Karpas-422 (cell line): ENCODE measurements at regions not wholly inside any gene's neighbourhood (a gene's known extent, or its start where the extent isn't known, plus 50 kb on each side); places are given as distances from the start of the nearest gene placed in this dataset.

ENCODE experiments used
- DNase-seq: peaks from one replicate; pipeline ENCODE4 v3.0.0-alpha.2; 2015
- H2AFZ ChIP-seq: fragments of 200-600 bp; sonication (generic); 2 replicates; pipeline ENCODE4 v1.6.1; 2014; ENCODE audit warnings: antibody characterized with exemption, low read length, mixed read lengths
- H3K27ac ChIP-seq: fragments of 200-600 bp; sonication (generic); 2 replicates; pipeline ENCODE4 v1.5.1; 2014; ENCODE audit warnings: mild to moderate bottlenecking, low read length, moderate library complexity
- H3K27me3 ChIP-seq: fragments of 200-600 bp; sonication (generic); 2 replicates; pipeline ENCODE4 v1.6.1; 2014; ENCODE audit warnings: low read length, mixed read lengths
- H3K36me3 ChIP-seq: fragments of 200-600 bp; sonication (generic); 2 replicates; pipeline ENCODE4 v1.6.1; 2014; ENCODE audit warnings: low read length, mixed read lengths; ENCODE audit not compliant: insufficient read depth
- H3K4me1 ChIP-seq: fragments of 200-600 bp; sonication (generic); 2 replicates; pipeline ENCODE4 v1.6.1; 2014; ENCODE audit warnings: mild to moderate bottlenecking, low read length, mixed read lengths
- H3K4me2 ChIP-seq: fragments of 200-600 bp; sonication (generic); 2 replicates; pipeline ENCODE4 v1.6.1; 2014; ENCODE audit warnings: low read length, low read depth, mild to moderate bottlenecking; ENCODE audit not compliant: poor library complexity, severe bottlenecking
- H3K4me3 ChIP-seq: fragments of 200-600 bp; sonication (generic); 2 replicates; pipeline ENCODE4 v1.5.1; 2014; ENCODE audit warnings: mild to moderate bottlenecking, antibody characterized with exemption, low read length, mixed read lengths
- H3K79me2 ChIP-seq: fragments of 200-600 bp; sonication (generic); 2 replicates; pipeline ENCODE4 v1.6.1; 2014; ENCODE audit warnings: mild to moderate bottlenecking, low read length, mixed read lengths
- H3K9ac ChIP-seq: fragments of 200-600 bp; sonication (generic); 2 replicates; pipeline ENCODE4 v1.6.0; 2014; ENCODE audit warnings: low read length
- H3K9me2 ChIP-seq: fragments of 200-600 bp; sonication (generic), shearing (Covaris generic); replicated peaks from 2 replicates; pipeline ENCODE4 v1.6.0; 2014; ENCODE audit warnings: mild to moderate bottlenecking, low read length, moderate library complexity; ENCODE audit not compliant: insufficient read depth
- H3K9me3 ChIP-seq: fragments of 300-700, 200-600 bp; sonication (generic); 2 replicates; pipeline ENCODE4 v1.6.1; 2014; ENCODE audit warnings: low read length, mixed read lengths
- H4K20me1 ChIP-seq: fragments of 200-600 bp; sonication (generic); 2 replicates; pipeline ENCODE4 v1.6.1; 2014; ENCODE audit warnings: mild to moderate bottlenecking, antibody characterized with exemption, low read length, low read depth; ENCODE audit not compliant: insufficient read depth

DNA sequence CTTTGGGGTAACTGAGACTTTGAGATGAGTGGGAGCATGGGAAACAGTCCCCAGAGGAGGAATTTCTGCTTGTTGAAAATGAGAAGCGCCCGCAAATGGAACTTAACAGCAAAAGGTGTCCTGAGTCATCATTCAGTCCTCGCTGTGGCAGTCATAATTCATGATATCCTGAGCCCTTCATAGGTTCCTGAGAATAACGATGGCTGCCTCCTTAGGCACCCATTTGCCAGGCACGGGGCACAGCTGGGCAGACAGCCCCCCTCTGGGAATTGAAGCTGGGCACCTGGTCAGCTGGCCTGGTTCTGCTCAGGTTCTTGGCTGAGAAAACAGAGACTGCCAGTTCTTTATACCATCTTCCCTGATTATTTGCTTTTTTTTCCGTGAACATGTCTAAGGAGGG is 69.8 kb upstream of the EGFLAM start:
- no peaks in the 10 kb centered on the region for H3K4me1 ChIP-seq
- no peaks in the 10 kb centered on the region for H3K79me2 ChIP-seq
- no peak overlapping the region for H3K4me2 ChIP-seq
- no peaks in the 10 kb centered on the region for H3K9me3 ChIP-seq
- H4K20me1 ChIP-seq: 0 out of 2 replicates have a peak, but pooled peaks cover 2% of the 10 kb centered on the region
- no peak overlapping the region for H2AFZ ChIP-seq
- no peak for DNase-seq
- no peaks in the 10 kb centered on the region for H3K27me3 ChIP-seq
- H3K4me3 ChIP-seq: no peak overlapping the region
- no peaks in the 10 kb centered on the region for H3K36me3 ChIP-seq
- no peak overlapping the region for H3K27ac ChIP-seq
- H3K9ac ChIP-seq: no peak overlapping the region
- no peaks in the 10 kb centered on the region for H3K9me2 ChIP-seq

DNA sequence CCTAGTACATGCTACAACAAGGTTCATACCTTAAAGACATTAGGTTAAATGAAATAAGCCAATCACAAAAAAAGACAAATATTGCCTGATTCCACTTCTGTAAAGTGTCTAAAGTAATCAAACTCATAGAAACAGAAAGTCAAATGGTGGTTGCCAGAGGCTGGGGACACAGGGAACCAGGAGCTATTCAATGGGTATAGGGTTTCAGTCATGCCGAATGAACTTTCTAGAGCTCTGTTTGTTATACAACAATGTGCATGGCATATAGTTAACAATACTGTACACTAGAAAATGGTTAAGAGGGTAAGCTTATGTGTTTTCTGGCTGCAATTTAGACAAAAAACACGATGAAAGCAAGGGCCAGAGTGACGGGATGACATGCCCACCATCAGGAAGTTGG is 70.8 kb upstream of the EGFLAM start:
- DNase-seq: no peak
- H3K4me2 ChIP-seq: no peak overlapping the region
- no peaks in the 10 kb centered on the region for H3K4me1 ChIP-seq
- H3K79me2 ChIP-seq: no peaks in the 10 kb centered on the region
- no peaks in the 10 kb centered on the region for H3K27me3 ChIP-seq
- no peak overlapping the region for H2AFZ ChIP-seq
- H3K27ac ChIP-seq: no peak overlapping the region
- no peak overlapping the region for H3K9ac ChIP-seq
- no peaks in the 10 kb centered on the region for H3K36me3 ChIP-seq
- H3K9me2 ChIP-seq: no peaks in the 10 kb centered on the region
- no peaks in the 10 kb centered on the region for H3K9me3 ChIP-seq
- H4K20me1 ChIP-seq: no peaks in the 10 kb centered on the region
- no peak overlapping the region for H3K4me3 ChIP-seq

- Histone ChIP-seq H4K20me1 (no peaks in the 10 kb centered on the region), H3K9ac (no peak overlapping the region), H3K27ac (no peak overlapping the region), H3K9me3 (no peaks in the 10 kb centered on the region), H3K27me3 (no peaks in the 10 kb centered on the region), H3K4me3 (no peak overlapping the region), H3K4me1 (no peaks in the 10 kb centered on the region), H3K36me3 (no peaks in the 10 kb centered on the region), H3K4me2 (no peak overlapping the region), H3K9me2 (no peaks in the 10 kb centered on the region), H3K79me2 (no peaks in the 10 kb centered on the region), H2AFZ (no peak overlapping the region)
- DNase-seq: no peak
These were observed 73.7 kb upstream of the EGFLAM start for GRCh38 chr5:38184627-38185026.

- Histone ChIP-seq H3K36me3 (no peaks in the 10 kb centered on the region), H3K4me2 (no peak overlapping the region), H3K4me1 (no peaks in the 10 kb centered on the region), H2AFZ (no peak overlapping the region), H3K9me2 (no peaks in the 10 kb centered on the region), H4K20me1 (no peaks in the 10 kb centered on the region), H3K9ac (no peak overlapping the region), H3K79me2 (no peaks in the 10 kb centered on the region), H3K27ac (no peak overlapping the region), H3K9me3 (no peaks in the 10 kb centered on the region), H3K4me3 (no peak overlapping the region), H3K27me3 (no peaks in the 10 kb centered on the region)
- no peak for DNase-seq
These were observed 75.4 kb upstream of the EGFLAM start for GRCh38 chr5:38182991-38183390.

DNA sequence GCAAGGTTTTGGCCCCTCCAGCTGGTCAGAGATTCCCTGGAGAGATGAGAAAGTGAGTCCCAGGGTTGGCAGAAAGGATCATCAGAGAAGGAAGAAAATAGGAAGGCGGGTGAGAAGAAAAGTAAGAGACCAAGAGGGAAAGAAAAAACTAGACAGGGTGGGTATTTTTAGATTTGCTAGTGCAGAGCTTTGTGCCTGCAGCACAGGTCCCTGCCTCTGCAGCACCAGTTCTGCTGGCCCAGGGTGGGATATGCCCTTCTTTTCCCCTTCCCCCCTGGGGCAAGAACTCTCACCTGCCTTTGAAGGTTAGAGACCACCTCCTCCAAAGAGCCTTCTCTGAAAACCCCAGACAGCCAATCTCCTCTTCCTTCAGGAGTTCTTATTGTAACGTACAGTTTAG is 90.3 kb upstream of the EGFLAM start:
- Histone ChIP-seq H3K9me3 (no peaks in the 10 kb centered on the region), H3K4me2 (no peak overlapping the region), H4K20me1 (no peaks in the 10 kb centered on the region), H3K27me3 (no peaks in the 10 kb centered on the region), H3K36me3 (no peaks in the 10 kb centered on the region), H3K9ac (no peak overlapping the region), H3K4me3 (no peak overlapping the region), H3K27ac (no peak overlapping the region), H2AFZ (no peak overlapping the region), H3K79me2 (no peaks in the 10 kb centered on the region), H3K9me2 (no peaks in the 10 kb centered on the region), H3K4me1 (no peaks in the 10 kb centered on the region)
- DNase-seq: no peak

DNA sequence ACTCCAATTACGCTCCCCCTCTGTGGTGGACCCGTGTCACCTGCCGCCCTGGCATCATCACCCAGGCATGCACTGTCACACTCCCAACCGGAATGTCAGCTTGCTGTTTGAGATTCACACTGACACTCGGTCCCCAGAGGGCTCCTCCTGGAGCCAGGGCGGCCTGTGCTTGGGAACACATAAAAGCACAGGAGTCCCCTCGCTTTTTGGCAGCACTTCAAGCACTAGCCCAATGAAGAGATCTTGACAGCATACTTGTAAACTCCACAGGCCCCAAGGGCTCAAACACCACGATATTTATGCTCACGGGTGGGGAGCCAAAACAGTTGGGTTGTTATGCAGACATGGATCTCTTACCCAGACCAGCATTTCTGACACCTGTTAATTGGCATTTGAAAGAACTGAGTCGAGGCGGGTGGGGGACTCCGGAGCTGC is 90.8 kb upstream of the EGFLAM start:
- no peaks in the 10 kb centered on the region for H3K36me3 ChIP-seq
- no peak overlapping the region for H3K4me2 ChIP-seq
- H3K27ac ChIP-seq: no peak overlapping the region
- no peaks in the 10 kb centered on the region for H3K9me3 ChIP-seq
- H3K27me3 ChIP-seq: no peaks in the 10 kb centered on the region
- no peaks in the 10 kb centered on the region for H3K9me2 ChIP-seq
- H4K20me1 ChIP-seq: no peaks in the 10 kb centered on the region
- H3K79me2 ChIP-seq: no peaks in the 10 kb centered on the region
- H3K4me1 ChIP-seq: no peaks in the 10 kb centered on the region
- DNase-seq: no peak
- no peak overlapping the region for H3K9ac ChIP-seq
- no peak overlapping the region for H2AFZ ChIP-seq
- H3K4me3 ChIP-seq: no peak overlapping the region

DNA sequence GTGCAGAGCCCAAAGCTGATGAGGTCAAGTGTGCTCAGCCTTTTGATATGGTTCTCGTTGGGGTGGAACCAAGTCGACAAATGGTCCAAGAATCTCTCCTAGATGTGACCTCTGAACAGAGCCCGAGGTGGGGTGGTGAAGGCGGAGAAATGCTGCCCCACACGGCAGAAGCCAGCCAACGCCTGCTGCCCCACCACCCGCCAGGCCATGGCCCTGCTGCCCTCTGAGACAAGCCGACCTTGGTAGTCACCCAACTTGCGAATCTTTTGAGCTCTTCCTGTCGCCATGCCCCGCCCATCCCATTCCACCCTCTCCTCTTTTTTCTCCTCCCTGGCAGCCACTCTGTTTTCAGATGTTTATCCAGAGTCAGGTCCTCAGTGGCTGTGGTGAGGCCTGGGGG is 91.5 kb upstream of the EGFLAM start:
- Histone ChIP-seq H3K27ac (no peak overlapping the region), H3K4me3 (no peak overlapping the region), H3K79me2 (no peaks in the 10 kb centered on the region), H3K9ac (no peak overlapping the region), H3K4me1 (no peaks in the 10 kb centered on the region), H3K4me2 (no peak overlapping the region), H3K9me2 (no peaks in the 10 kb centered on the region), H2AFZ (no peak overlapping the region), H4K20me1 (no peaks in the 10 kb centered on the region), H3K27me3 (no peaks in the 10 kb centered on the region), H3K36me3 (no peaks in the 10 kb centered on the region), H3K9me3 (no peaks in the 10 kb centered on the region)
- DNase-seq: no peak

- no peaks in the 10 kb centered on the region for H3K9me3 ChIP-seq
- no peaks in the 10 kb centered on the region for H4K20me1 ChIP-seq
- no peak overlapping the region for H3K9ac ChIP-seq
- no peaks in the 10 kb centered on the region for H3K27me3 ChIP-seq
- H3K27ac ChIP-seq: no peak overlapping the region
- H2AFZ ChIP-seq: no peak overlapping the region
- H3K4me2 ChIP-seq: no peak overlapping the region
- H3K9me2 ChIP-seq: no peaks in the 10 kb centered on the region
- DNase-seq: no peak
- H3K36me3 ChIP-seq: no peaks in the 10 kb centered on the region
- no peaks in the 10 kb centered on the region for H3K79me2 ChIP-seq
- H3K4me1 ChIP-seq: no peaks in the 10 kb centered on the region
- H3K4me3 ChIP-seq: no peak overlapping the region
These were observed 92.9 kb upstream of the EGFLAM start for GRCh38 chr5:38165435-38165834.

DNA sequence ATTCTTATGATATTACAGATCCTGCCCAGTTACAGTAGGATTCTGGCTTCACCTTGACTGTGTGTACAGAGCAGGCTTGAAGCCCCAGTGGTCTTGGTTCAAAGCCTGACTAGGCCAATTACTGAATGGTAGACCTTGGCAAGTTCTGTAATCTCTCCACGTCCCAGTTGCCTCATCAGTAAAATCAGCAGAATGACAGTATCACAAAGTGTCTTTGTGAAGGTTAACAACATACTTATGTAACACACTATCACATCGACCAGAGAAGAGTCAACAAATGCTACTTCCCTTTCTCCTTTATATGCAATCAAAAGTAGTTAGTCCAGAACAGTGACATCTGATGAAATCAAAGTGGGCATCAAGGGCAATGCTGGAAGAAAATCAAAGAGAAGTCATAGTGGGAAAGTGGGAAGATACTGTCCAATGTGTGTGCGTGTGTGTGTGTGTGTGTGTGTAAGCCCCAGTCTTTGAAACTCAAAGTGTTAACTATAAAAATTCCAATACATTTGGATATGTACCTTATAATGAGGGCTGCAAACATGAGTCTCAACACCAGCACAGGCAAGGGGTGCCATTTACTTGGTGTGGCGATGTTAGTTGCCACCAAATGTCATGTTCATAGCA is 93.5 kb upstream of the EGFLAM start:
- H3K36me3 ChIP-seq: no peaks in the 10 kb centered on the region
- no peak overlapping the region for H3K27ac ChIP-seq
- H3K4me3 ChIP-seq: no peak overlapping the region
- no peak for DNase-seq
- no peaks in the 10 kb centered on the region for H3K9me2 ChIP-seq
- no peaks in the 10 kb centered on the region for H3K9me3 ChIP-seq
- no peaks in the 10 kb centered on the region for H4K20me1 ChIP-seq
- no peak overlapping the region for H2AFZ ChIP-seq
- no peak overlapping the region for H3K4me2 ChIP-seq
- no peak overlapping the region for H3K9ac ChIP-seq
- H3K4me1 ChIP-seq: no peaks in the 10 kb centered on the region
- H3K27me3 ChIP-seq: no peaks in the 10 kb centered on the region
- H3K79me2 ChIP-seq: no peaks in the 10 kb centered on the region
